Adrenal gland (tissue), 9 donors: ENCODE measurements at regions not wholly inside any gene's neighbourhood (a gene's known extent, or its start where the extent isn't known, plus 50 kb on each side); places are given as distances from the start of the nearest gene placed in this dataset.

Experiments used
- DNase-seq, 7 donors: peaks; one replicate each; pipeline ENCODE4 v3.0.0-alpha.2; 2019 to 2020
- H3K27ac ChIP-seq, 5 donors: fragments of 200-600 bp; sonication (generic) in 4 of 5; 1 replicate in 3 of 5; 2 replicates in 2 of 5; pipeline versions ENCODE4 v1.5.1 to v1.8.0; 2016 to 2020; ENCODE audit warnings: mild to moderate bottlenecking in 1 of 5
- H3K27me3 ChIP-seq: fragments of 200-600 bp; 2 replicates; pipeline ENCODE4 v1.8.0; 2021
- H3K36me3 ChIP-seq, 2 donors: fragments of 200-600 bp; replicated peaks in 1 of 2; 1 replicate in 1 of 2; 2 replicates in 1 of 2; pipeline versions ENCODE4 v1.5.1 to v1.8.0; 2018 to 2022
- H3K4me1 ChIP-seq, 2 donors: fragments of 200-600 bp; replicated peaks in 1 of 2; 1 replicate in 1 of 2; 2 replicates in 1 of 2; pipeline versions ENCODE4 v1.5.1 to v1.8.0; 2018 to 2021
- H3K4me3 ChIP-seq, 4 donors: fragments of 200-600 bp; sonication (generic) in 3 of 4; one replicate each; pipeline ENCODE4 v1.5.1; 2016 to 2018
- H3K9me3 ChIP-seq, 3 donors: fragments of 200-600 bp; sonication (generic) in 1 of 3; replicated peaks in 1 of 3; 1 replicate in 2 of 3; 2 replicates in 1 of 3; pipeline versions ENCODE4 v1.5.1 to v1.8.0; 2016 to 2021
- CTCF ChIP-seq, 6 experiments: fragments of 450-650 bp in 4 of 6; fragments of 200-600 bp in 2 of 6; sonication (generic) in 1 of 6; IDR thresholded peaks; 1 replicate in 5 of 6; 2 replicates in 1 of 6; pipeline versions ENCODE4 v1.5.1 to v1.8.0; 2016 to 2021; ENCODE audit warnings: antibody characterized with exemption in 6 of 6, mild to moderate bottlenecking in 2 of 6, moderate library complexity in 1 of 6
- POLR2A ChIP-seq, 2 donors: fragments of 450-650 bp; IDR thresholded peaks; one replicate each; pipeline ENCODE4 v1.6.1; 2017; ENCODE audit warnings: antibody characterized with exemption in 2 of 2, mild to moderate bottlenecking in 2 of 2, moderate library complexity in 1 of 2
- WGBS, 4 donors: extraction: QIAGEN DNeasy Blood & Tissue Kit in 2 of 4; methylation state at CpG; one replicate each; pipeline versions ENCODE4 v1.1.5 to v1.1.7; 2013 to 2017; 5-methylcytosine and 5-hydroxymethylcytosine counted together
- intact Hi-C, 2 donors: fragments of 100-400 bp; cut with DNase I; formaldehyde crosslinking; loops; one replicate each; pipeline versions ENCODE4 v1.14.1 to v1.15.0; 2022 to 2023
- donor health status: healthy with polysubstance abuse.
- donor health status: Bipolar disorder and iron deficiency.
- donor health status: DM: yes; HTN: yes; CAD: no.
- donor health status: DM: no; HTN: no; CAD: no.
- donor health status: DM: no; HTN: no; CAD: no.

GRCh38 chr2:234671231-234671630 lies 174.3 kb upstream of the ARL4C start:
- no peak overlapping the region for H3K27ac ChIP-seq
- H3K36me3 ChIP-seq, result no peaks in the 10 kb centered on the region
- peaks cover 3 to 7% of the 10 kb centered on the region in 2 donors for H3K4me1 ChIP-seq
- no peaks in the 10 kb centered on the region for H3K27me3 ChIP-seq
- DNase-seq, result no peak
- H3K4me3 ChIP-seq, result no peak overlapping the region
- 94 to 100% (median 95%) methylated on average over 3 of the region's 3 CpGs for WGBS, 4 donors
- intact Hi-C loops, result no loop called here
- TF ChIP-seq POLR2A (IDR thresholded peaks at IDR 0.05), result no peak
- TF ChIP-seq CTCF (IDR thresholded peaks at IDR 0.05), result no peak
- no peaks in the 10 kb centered on the region for H3K9me3 ChIP-seq

- H3K36me3 ChIP-seq, result no peaks in the 10 kb centered on the region
- peaks cover 3 to 7% of the 10 kb centered on the region in 2 donors for H3K4me1 ChIP-seq
- H3K27ac ChIP-seq, result no peak overlapping the region
- TF ChIP-seq CTCF (IDR thresholded peaks at IDR 0.05) (no peak), POLR2A (IDR thresholded peaks at IDR 0.05) (no peak)
- no peaks in the 10 kb centered on the region for H3K27me3 ChIP-seq
- no peaks in the 10 kb centered on the region for H3K9me3 ChIP-seq
- H3K4me3 ChIP-seq, result no peak overlapping the region
- intact Hi-C loops, result no loop called here
- DNase-seq, result no peak
- 89 to 95% (median 92%) methylated on average over 7 of the region's 7 CpGs for WGBS, 4 donors
Observed at GRCh38 chr2:234670806-234671205, 173.9 kb upstream of the ARL4C start.

GRCh38 chr2:234670052-234670451 lies 173.2 kb upstream of the ARL4C start:
- TF ChIP-seq CTCF (IDR thresholded peaks at IDR 0.05), result no peak
- no peak for TF ChIP-seq POLR2A (IDR thresholded peaks at IDR 0.05)
- no peaks in the 10 kb centered on the region for H3K36me3 ChIP-seq
- H3K4me1 ChIP-seq, result peaks cover 3 to 7% of the 10 kb centered on the region in 2 donors
- no peaks in the 10 kb centered on the region for H3K9me3 ChIP-seq
- no peaks in the 10 kb centered on the region for H3K27me3 ChIP-seq
- H3K4me3 ChIP-seq, result no peak overlapping the region
- WGBS, 4 donors, result 95 to 97% (median 96%) methylated on average over 3 of the region's 3 CpGs
- intact Hi-C loops, result no loop called here
- no peak for DNase-seq
- H3K27ac ChIP-seq, result no peak overlapping the region

- TF ChIP-seq CTCF (IDR thresholded peaks at IDR 0.05), result peak in 2 of 6 experiments; percentile 10 to 15
- no peak for TF ChIP-seq POLR2A (IDR thresholded peaks at IDR 0.05)
- intact Hi-C loops, result no loop called here
- DNase-seq, result no peak
- Histone ChIP-seq H3K4me1 (peaks cover 3 to 4% of the 10 kb centered on the region in 2 donors), H3K36me3 (no peaks in the 10 kb centered on the region), H3K27ac (no peak overlapping the region), H3K4me3 (no peak overlapping the region), H3K27me3 (no peaks in the 10 kb centered on the region), H3K9me3 (no peaks in the 10 kb centered on the region)
- 77 to 89% (median 87%) methylated on average over 2 of the region's 2 CpGs for WGBS, 4 donors
Observed at GRCh38 chr2:234669621-234670020, 172.7 kb upstream of the ARL4C start.
